Activated naive CD4-positive, alpha-beta T cell treated with anti-CD3 and anti-CD28 coated beads for 36 hours (primary cell): ENCODE measurements at regions not wholly inside any gene's neighbourhood (a gene's known extent, or its start where the extent isn't known, plus 50 kb on each side); places are given as distances from the start of the nearest gene placed in this dataset.

Source experiments
- CTCF ChIA-PET: fragments of 350-600 bp; sonication (Branson Sonifier 250); formaldehyde crosslinking; loops from one replicate; lab custom pipeline; 2021; ENCODE audit warnings: antibody characterized with exemption; lab: Charles Lee
- DNase-seq: peaks from one replicate; pipeline ENCODE4 v3.0.0-alpha.2; 2020
- H3K27ac Mint-ChIP-seq: one replicate; pipeline ENCODE4 v1.8.0; 2021; ENCODE audit warnings: mild to moderate bottlenecking, mixed read lengths
- H3K27me3 Mint-ChIP-seq: one replicate; pipeline ENCODE4 v1.8.0; 2021; ENCODE audit warnings: low read depth, mixed read lengths
- H3K36me3 Mint-ChIP-seq: one replicate; pipeline ENCODE4 v1.8.0; 2021; ENCODE audit warnings: low read depth, mixed read lengths
- H3K4me1 Mint-ChIP-seq: one replicate; pipeline ENCODE4 v1.8.0; 2021; ENCODE audit warnings: low read depth, mixed read lengths
- H3K4me3 Mint-ChIP-seq: one replicate; pipeline ENCODE4 v1.8.0; 2021; ENCODE audit warnings: mild to moderate bottlenecking, moderate library complexity, mixed read lengths
- H3K9me3 Mint-ChIP-seq: one replicate; pipeline ENCODE4 v1.8.0; 2021; ENCODE audit warnings: mixed read lengths
- intact Hi-C: fragments of 100-400 bp; cut with micrococcal nuclease; formaldehyde crosslinking; loops from one replicate; pipeline ENCODE4 v1.15.1; 2023

- intact Hi-C loops = no loop called here
Measured at GRCh38 chr13:111612886-111613285, 292.4 kb downstream of the TEX29 start.

GRCh38 chr13:111614009-111614408, 293.6 kb downstream of the TEX29 start:
- no peaks in the 10 kb centered on the region for H3K36me3 Mint-ChIP-seq
- H3K4me3 Mint-ChIP-seq = no peak overlapping the region
- no peak overlapping the region for H3K27ac Mint-ChIP-seq
- CTCF ChIA-PET = no interaction called here
- intact Hi-C loops = no loop called here
- peaks cover 4% of the 10 kb centered on the region for H3K27me3 Mint-ChIP-seq
- H3K4me1 Mint-ChIP-seq = no peaks in the 10 kb centered on the region
- DNase-seq = no peak
- H3K9me3 Mint-ChIP-seq = no peaks in the 10 kb centered on the region

More at GRCh38 chr13:111612886-111613285, 292.4 kb downstream of the TEX29 start:
- H3K27me3 Mint-ChIP-seq = peaks cover 3% of the 10 kb centered on the region
- H3K9me3 Mint-ChIP-seq = no peaks in the 10 kb centered on the region
- CTCF ChIA-PET = no interaction called here
- DNase-seq = no peak
- H3K4me3 Mint-ChIP-seq = no peak overlapping the region
- H3K27ac Mint-ChIP-seq = no peak overlapping the region
- H3K36me3 Mint-ChIP-seq = no peaks in the 10 kb centered on the region
- no peaks in the 10 kb centered on the region for H3K4me1 Mint-ChIP-seq

- no peak overlapping the region for H3K4me3 Mint-ChIP-seq
- H3K4me1 Mint-ChIP-seq = no peaks in the 10 kb centered on the region
- H3K27ac Mint-ChIP-seq = no peak overlapping the region
- intact Hi-C loops = no loop called here
- H3K36me3 Mint-ChIP-seq = no peaks in the 10 kb centered on the region
- H3K9me3 Mint-ChIP-seq = no peaks in the 10 kb centered on the region
- H3K27me3 Mint-ChIP-seq = peaks cover 4% of the 10 kb centered on the region
- DNase-seq = no peak
- CTCF ChIA-PET = no interaction called here
Measured at GRCh38 chr13:111614613-111615012, 294.2 kb downstream of the TEX29 start.

GRCh38 chr13:111616203-111616602, 295.8 kb downstream of the TEX29 start:
- Mint-ChIP-seq H3K9me3 (no peaks in the 10 kb centered on the region), H3K4me1 (no peaks in the 10 kb centered on the region), H3K27me3 (peaks cover 4% of the 10 kb centered on the region), H3K27ac (no peak overlapping the region), H3K36me3 (no peaks in the 10 kb centered on the region), H3K4me3 (no peak overlapping the region)
- no peak for DNase-seq
- CTCF ChIA-PET = no interaction called here
- intact Hi-C loops = no loop called here

GRCh38 chr13:111620166-111620565, 299.7 kb downstream of the TEX29 start:
- no peak overlapping the region for H3K4me3 Mint-ChIP-seq
- H3K27me3 Mint-ChIP-seq = peaks cover 4% of the 10 kb centered on the region
- no peaks in the 10 kb centered on the region for H3K36me3 Mint-ChIP-seq
- no peaks in the 10 kb centered on the region for H3K9me3 Mint-ChIP-seq
- H3K4me1 Mint-ChIP-seq = no peaks in the 10 kb centered on the region
- CTCF ChIA-PET = no interaction called here
- no peak for DNase-seq
- intact Hi-C loops = no loop called here
- no peak overlapping the region for H3K27ac Mint-ChIP-seq

GRCh38 chr13:111620586-111620985, 300.1 kb downstream of the TEX29 start:
- H3K4me1 Mint-ChIP-seq = no peaks in the 10 kb centered on the region
- intact Hi-C loops = no loop called here
- CTCF ChIA-PET = no interaction called here
- DNase-seq = no peak
- H3K9me3 Mint-ChIP-seq = no peaks in the 10 kb centered on the region
- no peak overlapping the region for H3K27ac Mint-ChIP-seq
- H3K4me3 Mint-ChIP-seq = no peak overlapping the region
- peaks cover 4% of the 10 kb centered on the region for H3K27me3 Mint-ChIP-seq
- H3K36me3 Mint-ChIP-seq = no peaks in the 10 kb centered on the region

GRCh38 chr13:111621164-111621563, 300.7 kb downstream of the TEX29 start:
- CTCF ChIA-PET = no interaction called here
- no peak overlapping the region for H3K4me3 Mint-ChIP-seq
- H3K4me1 Mint-ChIP-seq = no peaks in the 10 kb centered on the region

GRCh38 chr13:111622051-111622531, 301.6 kb downstream of the TEX29 start:
- intact Hi-C loops = no loop called here
- H3K4me1 Mint-ChIP-seq = no peaks in the 10 kb centered on the region
- DNase-seq = no peak
- H3K9me3 Mint-ChIP-seq = no peaks in the 10 kb centered on the region
- CTCF ChIA-PET = no interaction called here
- no peak overlapping the region for H3K27ac Mint-ChIP-seq
- H3K27me3 Mint-ChIP-seq = peaks cover 4% of the 10 kb centered on the region
- no peak overlapping the region for H3K4me3 Mint-ChIP-seq
- H3K36me3 Mint-ChIP-seq = no peaks in the 10 kb centered on the region

More at GRCh38 chr13:111621164-111621563, 300.7 kb downstream of the TEX29 start:
- no peak overlapping the region for H3K27ac Mint-ChIP-seq
- intact Hi-C loops = no loop called here
- no peaks in the 10 kb centered on the region for H3K36me3 Mint-ChIP-seq
- H3K27me3 Mint-ChIP-seq = peaks cover 4% of the 10 kb centered on the region
- no peak for DNase-seq
- H3K9me3 Mint-ChIP-seq = no peaks in the 10 kb centered on the region

- Mint-ChIP-seq H3K36me3 (no peaks in the 10 kb centered on the region), H3K27ac (no peak overlapping the region), H3K4me3 (no peak overlapping the region), H3K4me1 (no peaks in the 10 kb centered on the region), H3K9me3 (no peaks in the 10 kb centered on the region), H3K27me3 (peaks cover 1% of the 10 kb centered on the region)
- CTCF ChIA-PET = no interaction called here
- no peak for DNase-seq
- intact Hi-C loops = no loop called here
Measured at GRCh38 chr13:111623208-111623607, 302.8 kb downstream of the TEX29 start.

GRCh38 chr13:111623743-111624505, 303.5 kb downstream of the TEX29 start:
- CTCF ChIA-PET = no interaction called here
- no peaks in the 10 kb centered on the region for H3K9me3 Mint-ChIP-seq
- intact Hi-C loops = no loop called here
- no peak overlapping the region for H3K27ac Mint-ChIP-seq
- no peaks in the 10 kb centered on the region for H3K4me1 Mint-ChIP-seq
- H3K4me3 Mint-ChIP-seq = no peak overlapping the region
- no peak for DNase-seq
- H3K27me3 Mint-ChIP-seq = no peaks in the 10 kb centered on the region
- no peaks in the 10 kb centered on the region for H3K36me3 Mint-ChIP-seq

- CTCF ChIA-PET = interaction anchor here (1.3 kb wide), 1 partner anchor 17 kb away, joined by 4 read pairs; no protein-coding TSS in a partner anchor
- Mint-ChIP-seq H3K4me1 (no peaks in the 10 kb centered on the region), H3K27me3 (no peaks in the 10 kb centered on the region), H3K36me3 (no peaks in the 10 kb centered on the region), H3K27ac (no peak overlapping the region), H3K4me3 (no peak overlapping the region), H3K9me3 (no peaks in the 10 kb centered on the region)
- no peak for DNase-seq
- intact Hi-C loops = no loop called here
Measured at GRCh38 chr13:111625526-111626315, 305.3 kb downstream of the TEX29 start.

- Mint-ChIP-seq H3K9me3 (no peaks in the 10 kb centered on the region), H3K27me3 (no peaks in the 10 kb centered on the region), H3K27ac (no peak overlapping the region), H3K4me3 (no peak overlapping the region), H3K36me3 (no peaks in the 10 kb centered on the region), H3K4me1 (no peaks in the 10 kb centered on the region)
- intact Hi-C loops = no loop called here
- DNase-seq = no peak
- CTCF ChIA-PET = interaction anchor here (0.7 to 1.3 kb wide), 2 partner anchors 18 to 198 kb away, joined by 3 to 4 read pairs; no protein-coding TSS in a partner anchor
Measured at GRCh38 chr13:111626371-111627305, 306.2 kb downstream of the TEX29 start.
